Gastroesophageal sphincter (tissue), 4 donors: ENCODE measurements at regions not wholly inside any gene's neighbourhood (a gene's known extent, or its start where the extent isn't known, plus 50 kb on each side); places are given as distances from the start of the nearest gene placed in this dataset.

Experiments used
- ATAC-seq: fragments of 150-250 bp; one replicate; pipeline ENCODE4 v1.9.1; 2016; ENCODE audit warnings: mild to moderate bottlenecking, moderate library complexity
- H3K27ac ChIP-seq, 4 donors: fragments of 200-600 bp; sonication (generic) in 3 of 4; 1 replicate in 3 of 4; 2 replicates in 1 of 4; pipeline ENCODE4 v1.5.1; 2016 to 2019
- H3K27me3 ChIP-seq: fragments of 200-600 bp; sonication (generic); one replicate; pipeline ENCODE4 v1.5.1; 2019
- H3K36me3 ChIP-seq, 2 donors: fragments of 200-600 bp; sonication (generic); one replicate each; pipeline ENCODE4 v1.5.1; 2019; ENCODE audit warnings: control low read depth in 1 of 2
- H3K4me1 ChIP-seq, 3 donors: fragments of 200-600 bp; sonication (generic); 1 replicate in 2 of 3; 2 replicates in 1 of 3; pipeline ENCODE4 v1.5.1; 2016 to 2019; ENCODE audit warnings: control low read depth in 2 of 3
- H3K4me3 ChIP-seq, 2 donors: fragments of 200-600 bp; sonication (generic); one replicate each; pipeline ENCODE4 v1.5.1; 2019; ENCODE audit warnings: mild to moderate bottlenecking in 1 of 2, moderate library complexity in 1 of 2
- H3K9me3 ChIP-seq, 3 donors: fragments of 200-600 bp; sonication (generic); one replicate each; pipeline ENCODE4 v1.5.1; 2017 to 2019; ENCODE audit warnings: control low read depth in 2 of 3
- EP300 ChIP-seq: sonication (generic); formaldehyde crosslinking; IDR thresholded peaks from one replicate; pipeline ENCODE4 v1.6.1; 2017; ENCODE audit warnings: antibody characterized with exemption, mild to moderate bottlenecking
- POLR2A ChIP-seq, 2 donors: fragments of 450-650 bp; IDR thresholded peaks; one replicate each; pipeline ENCODE4 v1.6.1; 2017; ENCODE audit warnings: antibody characterized with exemption in 2 of 2, mild to moderate bottlenecking in 2 of 2, moderate library complexity in 1 of 2
- POLR2AphosphoS5 ChIP-seq: sonication (generic); formaldehyde crosslinking; IDR thresholded peaks from one replicate; pipeline ENCODE4 v1.6.1; 2017; ENCODE audit warnings: antibody characterized with exemption
- WGBS, 2 donors: methylation state at CpG; one replicate each; pipeline ENCODE4 v1.1.5; 2018; ENCODE audit warnings: low coverage in 1 of 2; 5-methylcytosine and 5-hydroxymethylcytosine counted together
- TF ChIP-seq, protein P1 (sequence below), 4 experiments: fragments of 200-600 bp in 2 of 4; fragments of 450-650 bp in 2 of 4; sonication (generic) in 1 of 4; IDR thresholded peaks; one replicate each; pipeline ENCODE4 v1.5.1; 2017 to 2019; ENCODE audit warnings: antibody characterized with exemption in 4 of 4, mild to moderate bottlenecking in 2 of 4, moderate library complexity in 2 of 4

DNA sequence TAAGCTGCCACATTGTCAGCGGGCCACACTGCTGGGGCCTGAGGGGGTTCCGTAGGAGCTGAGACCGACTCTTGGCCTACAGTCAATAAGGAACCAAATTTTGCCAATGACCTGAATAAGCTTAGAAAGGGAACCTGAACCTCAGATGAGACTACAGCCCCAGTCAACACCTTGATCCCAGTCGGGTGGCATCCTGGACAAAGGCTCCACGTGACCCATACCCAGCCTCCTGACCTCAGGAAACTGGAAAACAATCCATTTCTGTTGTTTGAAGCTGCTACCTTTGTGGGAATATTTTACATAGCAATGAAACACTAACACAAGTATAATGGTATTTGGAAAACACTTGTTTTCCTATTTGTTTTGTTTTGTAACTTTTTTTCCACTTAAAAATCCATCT is 179.9 kb upstream of the RALGAPA2 start:
- WGBS, 2 donors = 34 to 72% methylated on average over 2 to 4 of the region's 5 CpGs
- H3K27ac ChIP-seq = no peak overlapping the region
- no peak overlapping the region for H3K4me3 ChIP-seq
- no peak for ATAC-seq
- peaks cover 0 to 5% (median 0%) of the 10 kb centered on the region in 3 donors for H3K9me3 ChIP-seq
- H3K36me3 ChIP-seq = no peaks in the 10 kb centered on the region
- TF ChIP-seq POLR2A (IDR thresholded peaks at IDR 0.05) = no peak
- no peak for TF ChIP-seq EP300
- TF ChIP-seq, protein P1, sequence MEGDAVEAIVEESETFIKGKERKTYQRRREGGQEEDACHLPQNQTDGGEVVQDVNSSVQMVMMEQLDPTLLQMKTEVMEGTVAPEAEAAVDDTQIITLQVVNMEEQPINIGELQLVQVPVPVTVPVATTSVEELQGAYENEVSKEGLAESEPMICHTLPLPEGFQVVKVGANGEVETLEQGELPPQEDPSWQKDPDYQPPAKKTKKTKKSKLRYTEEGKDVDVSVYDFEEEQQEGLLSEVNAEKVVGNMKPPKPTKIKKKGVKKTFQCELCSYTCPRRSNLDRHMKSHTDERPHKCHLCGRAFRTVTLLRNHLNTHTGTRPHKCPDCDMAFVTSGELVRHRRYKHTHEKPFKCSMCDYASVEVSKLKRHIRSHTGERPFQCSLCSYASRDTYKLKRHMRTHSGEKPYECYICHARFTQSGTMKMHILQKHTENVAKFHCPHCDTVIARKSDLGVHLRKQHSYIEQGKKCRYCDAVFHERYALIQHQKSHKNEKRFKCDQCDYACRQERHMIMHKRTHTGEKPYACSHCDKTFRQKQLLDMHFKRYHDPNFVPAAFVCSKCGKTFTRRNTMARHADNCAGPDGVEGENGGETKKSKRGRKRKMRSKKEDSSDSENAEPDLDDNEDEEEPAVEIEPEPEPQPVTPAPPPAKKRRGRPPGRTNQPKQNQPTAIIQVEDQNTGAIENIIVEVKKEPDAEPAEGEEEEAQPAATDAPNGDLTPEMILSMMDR (IDR thresholded peaks at IDR 0.05) = no peak
- TF ChIP-seq POLR2AphosphoS5 = no peak
- peaks cover 27% of the 10 kb centered on the region for H3K27me3 ChIP-seq
- H3K4me1 ChIP-seq = no peaks in the 10 kb centered on the region

DNA sequence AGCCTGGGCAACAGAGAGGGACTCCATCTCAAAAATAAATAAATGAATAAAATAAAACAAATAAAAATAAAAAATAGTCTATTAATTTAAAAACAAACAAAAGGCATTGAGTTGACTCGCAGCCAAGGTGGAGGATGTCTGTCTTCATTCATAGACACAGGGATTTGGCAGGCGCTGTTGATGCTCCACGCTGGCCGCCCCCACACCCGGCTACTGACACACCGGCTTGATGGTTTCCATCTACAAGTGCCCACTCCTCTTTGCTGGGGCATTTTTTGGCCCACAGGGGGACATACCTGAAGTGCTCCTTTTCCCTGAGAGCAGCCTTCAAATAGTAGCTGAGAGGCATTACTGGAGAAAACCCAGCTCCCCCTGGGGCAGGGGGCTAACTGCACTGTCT is 178.3 kb upstream of the RALGAPA2 start:
- ATAC-seq = no peak
- TF ChIP-seq, protein P1 (IDR thresholded peaks at IDR 0.05) = no peak
- TF ChIP-seq EP300 (no peak), POLR2AphosphoS5 (no peak), POLR2A (IDR thresholded peaks at IDR 0.05) (no peak)
- H3K4me3 ChIP-seq = no peak overlapping the region
- H3K27me3 ChIP-seq = peaks cover 27% of the 10 kb centered on the region
- H3K4me1 ChIP-seq = no peaks in the 10 kb centered on the region
- H3K27ac ChIP-seq = no peak overlapping the region
- H3K36me3 ChIP-seq = no peaks in the 10 kb centered on the region
- peaks cover 0 to 5% (median 0%) of the 10 kb centered on the region in 3 donors for H3K9me3 ChIP-seq
- WGBS, 2 donors = 68 to 82% methylated on average over 6 of the region's 6 CpGs

DNA sequence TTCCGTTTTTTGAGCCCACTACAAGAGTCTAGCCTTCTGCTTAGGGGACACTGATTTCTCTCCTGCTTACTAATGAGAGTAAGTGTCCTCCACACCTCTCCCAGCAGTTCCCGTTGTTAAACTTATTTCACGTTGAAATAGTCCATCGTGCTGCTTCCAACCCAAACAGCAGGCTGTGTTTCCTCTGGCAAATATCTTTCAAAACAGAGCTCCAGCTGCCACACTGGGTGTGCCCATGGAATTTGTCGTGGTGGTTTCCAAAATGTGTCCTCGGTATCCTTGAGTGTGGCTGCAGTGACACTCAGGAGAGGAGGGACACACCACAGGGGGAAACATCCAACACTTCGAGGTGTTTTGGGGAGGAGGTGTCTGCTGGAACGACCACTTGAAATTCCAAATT is 176.5 kb upstream of the RALGAPA2 start:
- Histone ChIP-seq H3K36me3 (no peaks in the 10 kb centered on the region), H3K27me3 (peaks cover 33% of the 10 kb centered on the region), H3K27ac (no peak overlapping the region), H3K4me1 (no peaks in the 10 kb centered on the region), H3K9me3 (peaks cover 0 to 5% (median 0%) of the 10 kb centered on the region in 3 donors), H3K4me3 (no peak overlapping the region)
- 38 to 47% methylated on average over 6 of the region's 8 CpGs for WGBS, 2 donors
- no peak for ATAC-seq
- no peak for TF ChIP-seq POLR2A (IDR thresholded peaks at IDR 0.05)
- TF ChIP-seq EP300 = no peak
- TF ChIP-seq, protein P1 (IDR thresholded peaks at IDR 0.05) = no peak
- TF ChIP-seq POLR2AphosphoS5 = no peak

DNA sequence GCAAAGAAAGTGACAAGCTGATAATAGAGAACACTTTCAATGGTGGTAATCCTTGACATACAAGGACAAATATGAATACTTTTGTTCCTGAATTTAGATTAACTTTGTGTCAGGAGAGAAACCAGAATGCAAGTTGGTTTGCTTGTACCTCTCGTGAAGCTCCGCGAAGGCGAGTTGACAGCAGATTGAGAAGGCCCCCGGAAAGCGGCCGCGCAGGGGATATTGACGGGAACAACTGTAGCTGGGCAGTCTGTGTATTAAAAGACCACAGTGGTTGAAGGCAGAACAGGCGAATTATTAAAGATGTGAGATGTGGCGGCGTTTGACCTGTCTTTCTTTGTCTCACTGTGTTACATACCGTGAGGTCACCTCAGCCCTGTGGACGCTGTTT is 175.8 kb upstream of the RALGAPA2 start:
- H3K4me1 ChIP-seq = no peaks in the 10 kb centered on the region
- H3K27ac ChIP-seq = no peak overlapping the region
- peaks cover 0 to 5% (median 0%) of the 10 kb centered on the region in 3 donors for H3K9me3 ChIP-seq
- WGBS, 2 donors = 60 to 81% methylated on average over 1 to 13 of the region's 14 CpGs
- ATAC-seq = no peak
- H3K27me3 ChIP-seq = peaks cover 33% of the 10 kb centered on the region
- TF ChIP-seq POLR2AphosphoS5 (no peak), EP300 (no peak), POLR2A (IDR thresholded peaks at IDR 0.05) (no peak)
- TF ChIP-seq, protein P1 (IDR thresholded peaks at IDR 0.05) = no peak
- H3K36me3 ChIP-seq = no peaks in the 10 kb centered on the region
- H3K4me3 ChIP-seq = no peak overlapping the region

DNA sequence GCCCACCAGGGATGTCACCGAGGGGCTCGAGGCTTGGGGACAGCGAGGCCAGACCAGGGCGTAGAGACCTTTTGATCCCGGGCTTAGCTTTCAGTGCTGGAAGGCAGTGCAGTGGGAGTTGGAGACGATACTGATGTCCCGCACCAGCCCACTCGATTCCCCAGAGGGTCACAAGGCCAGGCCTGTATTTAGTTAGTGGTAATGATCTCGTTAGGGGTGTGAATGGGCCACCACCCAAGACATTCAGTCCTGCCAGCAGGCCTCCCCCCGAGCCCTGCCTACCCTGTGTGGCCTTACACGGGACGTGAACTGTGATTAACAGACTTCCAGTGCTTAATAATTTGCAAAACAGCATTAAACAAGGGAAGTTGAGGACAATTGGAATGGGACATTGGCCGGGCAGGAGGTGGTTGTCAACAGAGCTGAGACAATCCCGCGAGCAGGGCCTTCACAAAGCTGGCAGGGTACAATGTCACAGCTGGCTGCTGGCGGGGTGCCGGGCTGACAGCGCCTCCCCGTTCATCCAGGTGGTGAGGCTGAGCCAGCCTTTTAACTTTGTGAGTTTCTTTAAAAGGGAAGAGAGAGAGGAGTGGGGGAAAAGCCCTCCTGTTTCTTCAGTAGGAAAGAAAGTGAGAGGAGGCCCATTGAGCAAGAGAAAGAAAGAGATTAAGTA is 175.3 kb upstream of the RALGAPA2 start:
- H3K4me1 ChIP-seq = no peaks in the 10 kb centered on the region
- WGBS, 2 donors = 44 to 55% methylated on average over 6 to 7 of the region's 19 CpGs
- ATAC-seq = no peak
- H3K36me3 ChIP-seq = no peaks in the 10 kb centered on the region
- peaks cover 0 to 5% (median 0%) of the 10 kb centered on the region in 3 donors for H3K9me3 ChIP-seq
- H3K27me3 ChIP-seq = peaks cover 33% of the 10 kb centered on the region
- TF ChIP-seq, protein P1 (IDR thresholded peaks at IDR 0.05) = no peak
- TF ChIP-seq EP300 (no peak), POLR2A (IDR thresholded peaks at IDR 0.05) (no peak), POLR2AphosphoS5 (no peak)
- no peak overlapping the region for H3K27ac ChIP-seq
- H3K4me3 ChIP-seq = no peak overlapping the region
